Right lobe of liver (tissue), 4 donors: ENCODE measurements at regions not wholly inside any gene's neighbourhood (a gene's known extent, or its start where the extent isn't known, plus 50 kb on each side); places are given as distances from the start of the nearest gene placed in this dataset.
"Not testable (repeated sequence)": the region's sequence is repeated elsewhere in the genome, so short reads cannot be mapped to it uniquely, and the experiment has no call there.

ENCODE experiments used
- CTCF ChIP-seq, 4 donors: fragments of 200-600 bp in 3 of 4; fragments of 450-650 bp in 1 of 4; IDR thresholded peaks; one replicate each; pipeline versions ENCODE4 v1.5.1 to v1.8.0; 2016 to 2022; ENCODE audit warnings: antibody characterized with exemption in 4 of 4, mild to moderate bottlenecking in 2 of 4
- POLR2A ChIP-seq: fragments of 450-650 bp; IDR thresholded peaks from one replicate; pipeline ENCODE4 v1.6.1; 2017; ENCODE audit warnings: antibody characterized with exemption, mild to moderate bottlenecking
- donor health status: DM: no; HTN: no; CAD: no.
- donor health status: DM: no; HTN: no; CAD: no.
- donor health status: DM: no; HTN: yes; CAD: no.

GRCh38 chr2:90019908-90020307 is 1328.4 kb downstream of the RPIA start:
- not testable (repeated sequence) for TF ChIP-seq POLR2A; CTCF (IDR thresholded peaks at IDR 0.05)
